ENCODE measurements at regions not wholly inside any gene's neighbourhood (a gene's known extent, or its start where the extent isn't known, plus 50 kb on each side); places are given as distances from the start of the nearest gene placed in this dataset.

DNA sequence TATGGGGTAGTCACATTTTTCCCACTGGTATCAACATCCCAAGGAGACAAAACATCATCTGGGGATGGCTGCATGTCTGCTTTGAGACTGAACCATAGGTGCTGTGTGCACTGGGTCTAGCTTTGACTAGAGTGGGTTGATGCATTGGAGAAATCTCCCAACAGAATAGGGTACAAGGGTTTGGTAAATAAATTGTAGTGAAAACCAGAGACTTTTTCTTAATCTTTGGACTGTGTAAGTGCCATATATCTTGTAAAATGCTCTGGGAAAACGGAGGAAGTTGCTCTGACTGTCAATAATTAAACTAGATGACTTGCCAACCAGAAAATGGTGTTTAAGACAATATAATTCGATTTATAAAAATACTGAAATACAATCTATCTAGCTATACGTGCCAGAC lies 1064.0 kb upstream of the SLIT2 start:
- TF ChIP-seq TAF1 (IDR thresholded peaks at IDR 0.05; ENCODE audit: borderline replicate concordance, insufficient read depth, low read length) = no peak
- TF ChIP-seq, protein P1, sequence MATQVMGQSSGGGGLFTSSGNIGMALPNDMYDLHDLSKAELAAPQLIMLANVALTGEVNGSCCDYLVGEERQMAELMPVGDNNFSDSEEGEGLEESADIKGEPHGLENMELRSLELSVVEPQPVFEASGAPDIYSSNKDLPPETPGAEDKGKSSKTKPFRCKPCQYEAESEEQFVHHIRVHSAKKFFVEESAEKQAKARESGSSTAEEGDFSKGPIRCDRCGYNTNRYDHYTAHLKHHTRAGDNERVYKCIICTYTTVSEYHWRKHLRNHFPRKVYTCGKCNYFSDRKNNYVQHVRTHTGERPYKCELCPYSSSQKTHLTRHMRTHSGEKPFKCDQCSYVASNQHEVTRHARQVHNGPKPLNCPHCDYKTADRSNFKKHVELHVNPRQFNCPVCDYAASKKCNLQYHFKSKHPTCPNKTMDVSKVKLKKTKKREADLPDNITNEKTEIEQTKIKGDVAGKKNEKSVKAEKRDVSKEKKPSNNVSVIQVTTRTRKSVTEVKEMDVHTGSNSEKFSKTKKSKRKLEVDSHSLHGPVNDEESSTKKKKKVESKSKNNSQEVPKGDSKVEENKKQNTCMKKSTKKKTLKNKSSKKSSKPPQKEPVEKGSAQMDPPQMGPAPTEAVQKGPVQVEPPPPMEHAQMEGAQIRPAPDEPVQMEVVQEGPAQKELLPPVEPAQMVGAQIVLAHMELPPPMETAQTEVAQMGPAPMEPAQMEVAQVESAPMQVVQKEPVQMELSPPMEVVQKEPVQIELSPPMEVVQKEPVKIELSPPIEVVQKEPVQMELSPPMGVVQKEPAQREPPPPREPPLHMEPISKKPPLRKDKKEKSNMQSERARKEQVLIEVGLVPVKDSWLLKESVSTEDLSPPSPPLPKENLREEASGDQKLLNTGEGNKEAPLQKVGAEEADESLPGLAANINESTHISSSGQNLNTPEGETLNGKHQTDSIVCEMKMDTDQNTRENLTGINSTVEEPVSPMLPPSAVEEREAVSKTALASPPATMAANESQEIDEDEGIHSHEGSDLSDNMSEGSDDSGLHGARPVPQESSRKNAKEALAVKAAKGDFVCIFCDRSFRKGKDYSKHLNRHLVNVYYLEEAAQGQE (IDR thresholded peaks at IDR 0.05; ENCODE audit: insufficient read depth in 1 of 2, low read depth in 2 of 2, low read length in 2 of 2) = no peak
- TF ChIP-seq POLR2AphosphoS5 (IDR thresholded peaks at IDR 0.05; ENCODE audit: low read depth, low read length) = no peak
- TF ChIP-seq FOXP2 (optimal IDR thresholded peaks at IDR 0.05; ENCODE audit: borderline replicate concordance, extremely low read depth, extremely low read length, insufficient read depth) = no peak

Measured in PFSK-1 (cell line).